H1 (cell line): ENCODE measurements at regions not wholly inside any gene's neighbourhood (a gene's known extent, or its start where the extent isn't known, plus 50 kb on each side); places are given as distances from the start of the nearest gene placed in this dataset.

Source experiments
- CTCF ChIP-seq, 3 experiments: IDR thresholded peaks; 1 replicate in 2 of 3; 2 replicates in 1 of 3; pipeline versions ENCODE4 v1.5.1 to v1.6.1; 2011; ENCODE audit warnings: low read length in 3 of 3, mild to moderate bottlenecking in 3 of 3, inconsistent platforms in 2 of 3, low read depth in 1 of 3, moderate library complexity in 1 of 3; ENCODE audit not compliant: insufficient read depth in 1 of 3; ENCODE audit errors: control extremely low read depth in 1 of 3
- EZH2 ChIP-seq: fragments of 200-600 bp; sonication (generic); IDR thresholded peaks from 2 replicates; pipeline ENCODE4 v1.7.1; 2012; ENCODE audit warnings: low read depth, mild to moderate bottlenecking, moderate library complexity, low read length, inconsistent platforms; ENCODE audit not compliant: severe bottlenecking
- GABPA ChIP-seq: IDR thresholded peaks from 2 replicates; pipeline ENCODE4 v1.6.1; 2011; ENCODE audit warnings: mild to moderate bottlenecking, low read length, moderate library complexity, borderline replicate concordance; ENCODE audit not compliant: insufficient read depth
- POLR2A ChIP-seq, 2 experiments: IDR thresholded peaks; 1 replicate in 1 of 2; 2 replicates in 1 of 2; pipeline ENCODE4 v1.6.1; 2011; ENCODE audit warnings: low read depth in 2 of 2, low read length in 2 of 2, mild to moderate bottlenecking in 2 of 2; ENCODE audit errors: control extremely low read depth in 1 of 2
- YY1 ChIP-seq: IDR thresholded peaks from 2 replicates; pipeline ENCODE4 v1.6.1; 2011; ENCODE audit warnings: low read depth, mild to moderate bottlenecking, low read length

- TF ChIP-seq POLR2A (IDR thresholded peaks at IDR 0.05; ENCODE audit: control extremely low read depth in 1 of 2, low read depth in 2 of 2, low read length in 2 of 2), result no peak
- no peak for TF ChIP-seq YY1
- TF ChIP-seq CTCF (IDR thresholded peaks at IDR 0.05; ENCODE audit: control extremely low read depth in 1 of 3, insufficient read depth in 1 of 3, low read depth in 1 of 3, low read length in 3 of 3), result no peak
- no peak for TF ChIP-seq EZH2
- no peak for TF ChIP-seq GABPA
Measured at GRCh38 chr12:87157791-87158190, 871.4 kb downstream of the C12orf50 start.
